ENCODE measurements at regions not wholly inside any gene's neighbourhood (a gene's known extent, or its start where the extent isn't known, plus 50 kb on each side); places are given as distances from the start of the nearest gene placed in this dataset.

DNA sequence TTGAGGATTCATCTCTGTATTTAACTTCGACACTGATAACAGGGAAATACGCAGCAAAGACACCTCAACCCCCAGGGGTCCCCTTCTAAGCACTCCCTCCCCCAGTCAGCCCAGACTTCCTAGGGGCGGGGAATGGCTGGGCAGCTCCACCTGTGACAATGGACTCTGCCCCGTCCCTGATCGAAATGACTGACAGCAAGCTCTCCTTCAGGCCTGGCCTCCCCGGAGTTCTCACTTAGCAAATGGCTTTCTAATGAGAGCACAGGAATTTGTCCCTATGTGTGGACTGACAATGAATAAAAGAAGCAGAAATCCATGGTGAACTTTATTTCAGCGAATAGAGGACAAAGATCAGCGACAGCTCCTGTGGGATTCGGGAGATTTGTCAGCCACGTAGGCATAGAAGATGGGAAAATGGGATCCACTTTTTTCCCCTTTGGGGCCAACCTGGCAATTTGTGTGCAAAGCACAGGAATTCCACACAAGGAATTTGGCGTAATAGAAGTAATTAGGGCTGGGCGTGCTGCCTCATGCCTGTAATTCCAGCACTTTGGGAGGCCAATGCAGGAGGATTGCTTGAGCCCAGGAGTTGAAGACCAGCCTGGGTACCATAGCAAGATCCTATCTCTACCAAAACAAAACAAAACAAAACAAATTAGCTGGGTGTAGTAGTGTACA, 63.8 kb downstream of the TNFAIP2 start (continued):
- TF ChIP-seq CHD7 (IDR thresholded peaks at IDR 0.05; ENCODE audit: insufficient replicate concordance, low read length) = no peak
- no peak for TF ChIP-seq SP4 (IDR thresholded peaks at IDR 0.05; ENCODE audit: low read length)
- TF ChIP-seq SP2 (IDR thresholded peaks at IDR 0.05; ENCODE audit: low read length) = no peak
- TF ChIP-seq CHD1 (IDR thresholded peaks at IDR 0.05; ENCODE audit: low read depth, low read length) = no peak
- TF ChIP-seq CREB1 (IDR thresholded peaks at IDR 0.05) = no peak
- no peak for TF ChIP-seq CHD2 (IDR thresholded peaks at IDR 0.05; ENCODE audit: low read length)
- TF ChIP-seq EGR1 (IDR thresholded peaks at IDR 0.05; ENCODE audit: borderline replicate concordance, low read depth, low read length) = no peak
- TF ChIP-seq GABPA (IDR thresholded peaks at IDR 0.05; ENCODE audit: borderline replicate concordance, insufficient read depth, low read length) = no peak
- TF ChIP-seq HDAC2 (IDR thresholded peaks at IDR 0.05; ENCODE audit: borderline replicate concordance in 1 of 2, low read depth in 2 of 2, low read length in 2 of 2) = no peak
